ENCODE measurements at regions not wholly inside any gene's neighbourhood (a gene's known extent, or its start where the extent isn't known, plus 50 kb on each side); places are given as distances from the start of the nearest gene placed in this dataset.
A peak's percentile ranks its signal among the peaks of the same experiment; 100 is the strongest.

GRCh38 chr2:145194673-145195072 lies 674.8 kb upstream of the ZEB2 start:
- peak; percentile 22 for DNase-seq (ENCODE audit: low read depth)

- peak; percentile 57 for DNase-seq (ENCODE audit: low read depth)
Measured at GRCh38 chr2:145190031-145190703, 670.2 kb upstream of the ZEB2 start.

GRCh38 chr2:145186303-145186702 lies 666.4 kb upstream of the ZEB2 start:
- no peak for DNase-seq (ENCODE audit: low read depth)

DNA sequence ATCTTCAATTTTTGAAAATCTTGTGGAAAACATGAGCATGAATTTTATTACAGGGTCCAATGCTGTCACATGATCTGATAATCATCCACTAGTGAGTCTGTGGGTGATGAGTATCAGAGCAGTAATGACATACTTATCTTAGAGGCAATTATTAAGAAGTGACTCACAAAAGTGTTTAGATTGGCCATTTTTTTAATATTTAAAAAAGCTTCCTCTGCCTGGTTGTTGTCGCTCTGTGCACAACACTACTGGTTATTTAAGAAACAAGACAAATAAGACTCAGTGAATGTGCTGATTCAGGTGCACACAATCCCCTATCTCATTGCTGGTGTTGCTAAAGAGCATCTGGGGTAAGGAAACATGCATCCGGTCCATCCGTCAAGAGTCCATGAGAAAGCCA lies 665.8 kb upstream of the ZEB2 start:
- peak; percentile 83 for DNase-seq (ENCODE audit: low read depth)

DNA sequence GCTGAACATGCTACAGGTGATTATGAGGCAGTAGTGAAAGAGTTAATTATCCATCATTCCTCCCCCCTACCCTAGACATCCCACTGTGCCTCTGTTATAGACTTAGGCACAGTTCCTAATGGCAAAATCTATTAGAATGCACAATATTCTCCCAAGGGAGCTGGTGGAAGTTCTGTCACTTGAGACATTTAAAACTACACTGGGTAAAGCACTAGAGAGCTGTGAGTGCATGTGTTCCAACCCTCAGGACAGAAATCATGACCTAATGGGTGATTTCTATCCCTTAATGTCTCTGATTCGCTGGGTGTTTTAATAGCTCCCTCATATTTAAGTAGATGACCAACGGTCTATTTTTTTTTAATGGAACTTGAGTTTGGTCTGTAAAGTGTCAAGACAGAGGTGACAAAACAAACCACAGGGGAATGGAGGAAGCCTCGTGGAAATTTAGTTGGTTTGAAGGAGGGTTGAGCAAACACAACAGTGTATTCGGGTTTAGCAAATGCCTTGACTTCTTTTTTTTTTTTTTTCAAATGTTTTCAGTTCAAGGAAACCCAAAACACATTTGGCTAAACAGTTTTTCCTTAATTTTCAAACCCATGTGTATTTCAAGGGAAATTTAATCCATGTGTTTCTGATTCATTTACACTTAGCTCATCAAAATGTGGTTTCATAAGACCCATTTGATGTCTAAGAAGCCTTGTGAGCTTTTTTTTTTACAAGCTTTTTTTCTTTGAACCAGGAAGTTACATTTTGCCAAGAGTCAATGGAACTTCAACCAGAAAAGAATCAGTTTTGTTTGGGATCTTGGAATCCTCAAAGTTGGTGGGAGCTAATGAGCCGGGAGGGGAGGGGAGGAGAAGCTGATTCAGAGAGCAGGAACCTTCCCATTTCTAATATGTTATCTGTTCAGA lies 665.1 kb upstream of the ZEB2 start:
- peak; percentile 59 for DNase-seq (ENCODE audit: low read depth)

DNA sequence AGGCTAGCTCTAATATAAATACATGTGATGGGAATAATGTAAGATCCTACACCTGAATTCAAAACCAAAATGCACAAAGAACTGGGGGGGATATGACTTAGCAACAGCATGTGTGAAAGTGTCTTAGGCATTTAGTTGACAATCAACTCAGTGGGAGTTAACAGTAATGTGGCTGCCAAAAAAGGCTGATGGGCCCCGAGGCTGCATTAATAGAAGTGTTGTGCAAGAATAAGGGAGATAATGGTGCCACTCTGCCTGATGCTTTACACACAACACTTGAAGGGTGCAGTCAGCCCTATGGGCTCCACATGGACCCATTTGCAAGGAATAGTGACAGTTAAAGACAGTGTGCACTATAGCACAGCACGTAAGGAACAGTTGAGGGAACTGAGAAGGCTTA lies 649.4 kb upstream of the ZEB2 start:
- no peak for DNase-seq (ENCODE audit: low read depth)

- no peak for DNase-seq (ENCODE audit: low read depth)
Measured at GRCh38 chr2:145168091-145168490, 648.2 kb upstream of the ZEB2 start.

GRCh38 chr2:145166731-145167302 lies 646.9 kb upstream of the ZEB2 start:
- DNase-seq (ENCODE audit: low read depth), result no peak

DNA sequence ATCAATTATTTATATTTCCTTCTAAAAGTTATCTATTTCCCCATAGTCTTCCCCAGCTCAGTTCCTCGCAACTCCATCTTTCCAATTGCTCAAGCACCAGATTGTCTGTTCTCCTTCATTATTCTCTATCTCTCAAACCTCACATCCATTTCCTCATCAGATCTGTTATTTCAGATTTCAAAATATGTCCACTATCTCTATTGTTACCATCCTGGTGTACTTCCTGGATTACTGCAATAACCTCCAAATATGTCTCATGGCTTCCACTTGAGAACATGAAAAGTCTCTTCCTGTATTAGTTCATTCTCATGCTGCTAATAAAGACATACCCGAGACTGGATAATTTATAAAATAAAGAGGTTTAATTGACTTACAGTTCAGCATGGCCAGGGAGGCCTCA lies 641.7 kb upstream of the ZEB2 start:
- DNase-seq (ENCODE audit: low read depth), result no peak

DNA sequence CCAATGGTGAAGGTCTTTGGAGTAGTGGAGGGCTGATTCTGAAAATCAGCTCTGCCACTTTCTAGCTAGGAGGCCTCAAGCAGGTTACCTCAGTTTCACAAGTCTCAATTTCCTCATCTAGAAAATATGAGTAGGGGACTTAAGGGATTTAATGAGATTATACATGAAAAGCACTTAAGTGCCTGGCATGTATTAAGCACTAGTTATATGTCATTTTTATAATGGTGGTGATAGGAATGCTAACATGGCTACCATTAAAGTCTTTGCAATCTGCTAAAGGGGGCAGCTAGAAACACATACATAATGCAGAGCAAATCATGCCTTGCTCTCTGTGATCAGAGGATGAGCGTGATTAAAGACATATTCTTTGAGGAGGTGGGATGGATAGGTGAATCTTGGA lies 640.9 kb upstream of the ZEB2 start:
- DNase-seq (ENCODE audit: low read depth), result no peak

DNA sequence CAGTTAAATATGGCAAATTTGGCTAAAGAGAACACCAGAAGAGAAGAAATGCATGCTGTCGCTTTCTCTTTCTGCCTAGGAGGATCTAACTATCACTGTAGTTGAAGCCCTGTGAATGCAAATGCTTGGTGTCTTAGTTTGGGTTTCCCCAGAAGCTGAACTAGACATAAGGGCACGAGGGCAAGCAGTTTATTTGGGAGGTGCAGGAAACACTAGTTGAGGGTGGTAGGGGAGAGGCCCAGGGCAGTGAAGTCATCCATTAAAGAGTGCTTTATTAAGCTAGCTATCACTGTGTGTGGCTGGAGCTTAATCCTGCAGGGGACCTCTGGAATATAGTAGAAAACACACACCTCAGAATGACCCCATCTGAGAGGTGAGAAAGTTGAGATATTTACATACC lies 639.8 kb upstream of the ZEB2 start:
- no peak for DNase-seq (ENCODE audit: low read depth)

DNA sequence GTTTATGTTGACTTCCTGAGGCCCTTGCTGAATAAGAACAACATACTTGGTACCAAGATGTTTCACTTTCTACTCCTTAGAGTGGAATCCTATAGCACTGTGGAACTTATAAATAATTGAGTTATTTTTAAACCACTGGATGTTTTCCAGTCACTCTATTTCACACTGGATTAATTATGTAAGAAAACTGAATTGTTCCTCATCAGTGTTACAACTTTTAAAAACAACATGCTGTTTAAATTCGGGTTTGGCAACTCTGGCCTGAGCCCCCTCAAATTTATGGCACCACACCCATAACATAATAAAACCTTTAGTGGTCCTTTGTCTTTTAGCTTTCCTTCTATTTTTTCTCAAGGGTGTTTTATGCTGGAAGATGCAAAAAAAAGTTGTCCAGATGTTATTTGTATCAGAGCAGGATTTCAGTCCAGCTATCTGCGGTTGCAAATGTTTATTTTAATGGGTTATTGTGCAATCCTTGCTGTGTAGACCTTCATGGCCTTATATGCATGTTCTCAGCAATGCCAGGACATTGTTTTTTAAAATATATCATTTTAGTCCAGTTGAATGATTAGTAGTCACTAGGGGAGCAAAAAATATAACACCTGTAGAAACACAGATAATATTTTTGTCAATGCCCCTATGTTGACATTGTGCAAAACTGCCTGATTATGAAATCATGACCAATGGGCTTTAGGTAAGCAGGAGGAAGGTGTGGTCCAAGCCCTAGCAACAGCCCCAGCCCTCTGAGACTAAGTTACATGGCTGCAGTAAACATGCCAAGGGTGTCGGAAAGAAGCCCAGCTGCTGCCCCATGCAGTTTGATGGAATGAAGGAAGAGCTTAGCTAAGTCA lies 638.0 kb upstream of the ZEB2 start:
- peak; percentile 75 for DNase-seq (ENCODE audit: low read depth)

- DNase-seq (ENCODE audit: low read depth), result peak; percentile 9
Measured at GRCh38 chr2:145157036-145157675, 637.2 kb upstream of the ZEB2 start.

DNA sequence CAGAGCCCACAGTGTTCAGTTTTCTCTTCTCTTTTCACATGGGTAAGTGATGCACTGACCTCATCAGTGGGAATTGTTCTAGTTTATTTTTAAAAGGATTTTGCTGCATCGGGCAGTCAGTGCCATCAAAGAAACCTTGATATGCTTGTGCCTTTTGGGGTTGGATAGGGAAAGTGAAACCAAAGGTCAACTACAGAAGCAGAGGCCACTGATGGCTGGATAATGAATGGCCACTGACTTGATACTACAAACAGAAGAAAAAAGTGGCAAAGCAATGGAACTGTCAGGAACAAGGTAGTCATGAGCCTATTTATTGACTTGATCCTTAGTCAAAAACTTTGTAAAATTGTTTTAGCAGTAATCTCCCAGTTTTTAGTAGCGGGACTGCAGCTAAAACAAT lies 636.3 kb upstream of the ZEB2 start:
- no peak for DNase-seq (ENCODE audit: low read depth)

GRCh38 chr2:145155196-145155595 lies 635.3 kb upstream of the ZEB2 start:
- DNase-seq (ENCODE audit: low read depth), result no peak

DNA sequence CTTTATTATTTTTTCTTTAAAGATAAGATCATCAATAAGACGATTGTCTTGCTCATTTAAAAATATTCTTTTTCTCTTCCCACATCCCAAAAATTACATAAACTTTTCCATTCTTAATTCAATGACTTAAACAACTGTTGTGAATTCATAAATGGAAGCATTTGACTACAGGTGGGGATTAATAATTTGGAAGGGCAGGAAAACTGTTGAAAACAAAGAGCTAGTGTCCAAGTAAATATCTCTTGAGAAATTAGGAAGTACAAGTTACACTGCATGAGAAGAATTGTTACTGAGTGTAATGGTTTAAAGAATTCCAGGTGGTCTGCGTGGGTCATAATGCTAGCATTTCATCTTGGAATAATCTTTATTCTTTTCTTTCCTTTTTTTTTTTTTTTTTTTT lies 634.8 kb upstream of the ZEB2 start:
- DNase-seq (ENCODE audit: low read depth), result no peak

GRCh38 chr2:145146691-145147090 lies 626.8 kb upstream of the ZEB2 start:
- DNase-seq (ENCODE audit: low read depth), result no peak

GRCh38 chr2:145144131-145144728 lies 624.3 kb upstream of the ZEB2 start:
- no peak for DNase-seq (ENCODE audit: low read depth)

- no peak for DNase-seq (ENCODE audit: low read depth)
Measured at GRCh38 chr2:145141981-145142380, 622.1 kb upstream of the ZEB2 start.

DNA sequence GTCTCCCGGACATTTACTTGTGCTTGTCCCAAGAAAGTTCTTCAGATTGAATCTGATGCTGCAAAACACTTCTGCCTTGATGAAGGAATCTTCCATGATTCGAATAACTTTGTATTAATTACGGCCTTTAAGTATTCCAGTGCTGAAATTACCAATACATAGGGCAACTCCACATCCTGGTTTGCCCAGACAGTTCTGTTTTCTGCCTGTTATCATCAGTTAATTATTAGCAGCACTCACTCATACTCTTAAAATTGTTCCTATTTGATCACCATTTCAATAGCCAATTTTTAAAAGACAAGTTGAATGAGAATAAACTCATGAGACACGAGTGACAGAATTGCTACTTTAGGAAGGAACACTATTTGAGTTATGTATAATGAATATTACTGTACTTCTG lies 620.7 kb upstream of the ZEB2 start:
- no peak for DNase-seq (ENCODE audit: low read depth)

DNA sequence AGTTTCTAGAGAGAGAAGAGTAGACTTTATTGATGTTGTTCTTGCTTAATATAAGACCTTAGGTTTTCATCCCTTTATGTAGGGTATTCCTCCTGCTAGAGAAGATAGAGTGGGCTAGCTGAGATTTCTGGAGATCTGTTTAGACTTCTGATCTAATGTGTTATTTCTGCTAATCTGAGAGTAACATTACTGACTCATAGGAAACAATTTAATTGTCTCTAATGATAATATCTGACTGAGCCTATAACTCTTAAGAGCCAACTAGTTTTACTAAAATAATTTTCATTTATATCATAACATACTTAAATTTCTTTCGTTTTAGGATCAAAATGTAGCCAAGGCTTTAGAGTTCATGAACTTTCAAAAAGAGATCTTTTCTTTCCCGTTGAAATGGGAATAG lies 618.7 kb upstream of the ZEB2 start:
- DNase-seq (ENCODE audit: low read depth), result no peak
